ENCODE measurements at regions not wholly inside any gene's neighbourhood (a gene's known extent, or its start where the extent isn't known, plus 50 kb on each side); places are given as distances from the start of the nearest gene placed in this dataset.

GRCh38 chr15:46489276-46489675 is 854.4 kb downstream of the SQOR start:
- no peaks in the 10 kb centered on the region for H3K4me1 Mint-ChIP-seq (ENCODE audit: low read depth, unreplicated experiment)
- no peaks in the 10 kb centered on the region for H3K79me2 ChIP-seq (ENCODE audit: insufficient read depth, low read length)
- no peaks in the 10 kb centered on the region for H3K9me3 ChIP-seq (ENCODE audit: insufficient read depth, low read depth, low read length)
- peaks cover 4% of the 10 kb centered on the region for H3K9me3 Mint-ChIP-seq (ENCODE audit: unreplicated experiment)
- H3K27me3 Mint-ChIP-seq (ENCODE audit: low read depth, unreplicated experiment), result no peaks in the 10 kb centered on the region
- no peaks in the 10 kb centered on the region for H3K4me1 ChIP-seq (ENCODE audit: insufficient read depth, low read length)
- H3K36me3 Mint-ChIP-seq (ENCODE audit: low read depth, unreplicated experiment), result no peaks in the 10 kb centered on the region
- no peak overlapping the region for H3K4me3 Mint-ChIP-seq (ENCODE audit: unreplicated experiment)
- H3K27ac ChIP-seq (ENCODE audit: low read depth, low read length), result no peak overlapping the region
- FAIRE-seq (no peak), DNase-seq (ENCODE audit: low read depth) (no peak)
- H4K20me1 ChIP-seq (ENCODE audit: insufficient read depth, low read length), result no peaks in the 10 kb centered on the region
- H3K36me3 ChIP-seq (ENCODE audit: insufficient read depth, low read length), result no peaks in the 10 kb centered on the region
- H3K27me3 ChIP-seq (ENCODE audit: insufficient read depth, low read length), result no peaks in the 10 kb centered on the region
- no peak overlapping the region for H3K9ac ChIP-seq (ENCODE audit: low read length)
- no peak overlapping the region for H3K27ac Mint-ChIP-seq (ENCODE audit: unreplicated experiment)
- no peak overlapping the region for H2AFZ ChIP-seq (ENCODE audit: low read depth, low read length)
- no peak for TF ChIP-seq EZH2 (IDR thresholded peaks at IDR 0.05; ENCODE audit: insufficient read depth, low read length)
- no peak for TF ChIP-seq CTCF (IDR thresholded peaks at IDR 0.05; ENCODE audit: insufficient read depth, low read depth, low read length)
- no peak overlapping the region for H3K4me2 ChIP-seq (ENCODE audit: low read length)
- no peak overlapping the region for H3K4me3 ChIP-seq (ENCODE audit: insufficient read depth, low read depth, low read length)

GRCh38 chr15:46496491-46497115 is 861.8 kb downstream of the SQOR start:
- Histone ChIP-seq H3K9me3 (ENCODE audit: insufficient read depth, low read depth, low read length) (no peaks in the 10 kb centered on the region), H3K4me3 (ENCODE audit: insufficient read depth, low read depth, low read length) (no peak overlapping the region), H3K27ac (ENCODE audit: low read depth, low read length) (no peak overlapping the region), H3K9ac (ENCODE audit: low read length) (no peak overlapping the region), H3K36me3 (ENCODE audit: insufficient read depth, low read length) (no peaks in the 10 kb centered on the region), H3K4me2 (ENCODE audit: low read length) (no peak overlapping the region), H4K20me1 (ENCODE audit: insufficient read depth, low read length) (no peaks in the 10 kb centered on the region), H3K27me3 (ENCODE audit: insufficient read depth, low read length) (no peaks in the 10 kb centered on the region), H2AFZ (ENCODE audit: low read depth, low read length) (no peak overlapping the region), H3K79me2 (ENCODE audit: insufficient read depth, low read length) (no peaks in the 10 kb centered on the region), H3K4me1 (ENCODE audit: insufficient read depth, low read length) (no peaks in the 10 kb centered on the region)
- H3K4me3 Mint-ChIP-seq (ENCODE audit: unreplicated experiment), result no peak overlapping the region
- peaks cover 5% of the 10 kb centered on the region for H3K9me3 Mint-ChIP-seq (ENCODE audit: unreplicated experiment)
- H3K4me1 Mint-ChIP-seq (ENCODE audit: low read depth, unreplicated experiment), result no peaks in the 10 kb centered on the region
- no peak overlapping the region for H3K27ac Mint-ChIP-seq (ENCODE audit: unreplicated experiment)
- no peaks in the 10 kb centered on the region for H3K36me3 Mint-ChIP-seq (ENCODE audit: low read depth, unreplicated experiment)
- TF ChIP-seq CTCF (IDR thresholded peaks at IDR 0.05; ENCODE audit: insufficient read depth, low read depth, low read length) (no peak), EZH2 (IDR thresholded peaks at IDR 0.05; ENCODE audit: insufficient read depth, low read length) (no peak)
- H3K27me3 Mint-ChIP-seq (ENCODE audit: low read depth, unreplicated experiment), result no peaks in the 10 kb centered on the region
- FAIRE-seq (no peak), DNase-seq (ENCODE audit: low read depth) (no peak)

DNA sequence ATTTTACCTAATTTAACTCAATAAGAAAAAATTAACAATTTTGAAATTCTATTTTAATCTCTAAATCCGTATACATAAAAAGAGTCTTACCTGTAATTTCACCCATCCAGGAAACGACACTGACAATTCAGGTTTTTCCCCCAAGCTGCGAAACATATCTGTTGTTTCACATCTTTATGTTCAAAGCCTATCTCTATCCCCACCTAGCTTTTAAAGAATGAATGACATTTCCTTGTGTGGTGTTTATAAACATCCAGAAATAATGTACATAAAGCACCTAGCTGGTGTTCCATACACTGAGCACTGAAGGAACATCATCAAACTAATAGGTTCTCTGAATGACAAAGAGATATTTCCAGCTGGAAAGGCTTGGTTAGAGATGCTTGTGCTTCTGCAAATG is 867.8 kb downstream of the SQOR start:
- no peaks in the 10 kb centered on the region for H3K9me3 ChIP-seq (ENCODE audit: insufficient read depth, low read depth, low read length)
- H3K27ac ChIP-seq (ENCODE audit: low read depth, low read length), result no peak overlapping the region
- DNase-seq (ENCODE audit: low read depth), result no peak
- H3K79me2 ChIP-seq (ENCODE audit: insufficient read depth, low read length), result no peaks in the 10 kb centered on the region
- H4K20me1 ChIP-seq (ENCODE audit: insufficient read depth, low read length), result no peaks in the 10 kb centered on the region
- no peaks in the 10 kb centered on the region for H3K27me3 ChIP-seq (ENCODE audit: insufficient read depth, low read length)
- H3K4me1 ChIP-seq (ENCODE audit: insufficient read depth, low read length), result no peaks in the 10 kb centered on the region
- no peaks in the 10 kb centered on the region for H3K4me1 Mint-ChIP-seq (ENCODE audit: low read depth, unreplicated experiment)
- FAIRE-seq, result no peak
- no peak overlapping the region for H3K9ac ChIP-seq (ENCODE audit: low read length)
- H2AFZ ChIP-seq (ENCODE audit: low read depth, low read length), result no peak overlapping the region
- H3K4me3 ChIP-seq (ENCODE audit: insufficient read depth, low read depth, low read length), result no peak overlapping the region
- H3K9me3 Mint-ChIP-seq (ENCODE audit: unreplicated experiment), result peaks cover 2% of the 10 kb centered on the region
- no peak overlapping the region for H3K4me2 ChIP-seq (ENCODE audit: low read length)
- H3K4me3 Mint-ChIP-seq (ENCODE audit: unreplicated experiment), result no peak overlapping the region
- H3K36me3 Mint-ChIP-seq (ENCODE audit: low read depth, unreplicated experiment), result no peaks in the 10 kb centered on the region
- no peaks in the 10 kb centered on the region for H3K36me3 ChIP-seq (ENCODE audit: insufficient read depth, low read length)
- TF ChIP-seq EZH2 (IDR thresholded peaks at IDR 0.05; ENCODE audit: insufficient read depth, low read length), result no peak
- no peak for TF ChIP-seq CTCF (IDR thresholded peaks at IDR 0.05; ENCODE audit: insufficient read depth, low read depth, low read length)
- H3K27ac Mint-ChIP-seq (ENCODE audit: unreplicated experiment), result no peak overlapping the region
- no peaks in the 10 kb centered on the region for H3K27me3 Mint-ChIP-seq (ENCODE audit: low read depth, unreplicated experiment)

Measured in astrocyte (in vitro differentiated cells and primary cell).